ENCODE measurements at regions not wholly inside any gene's neighbourhood (a gene's known extent, or its start where the extent isn't known, plus 50 kb on each side); places are given as distances from the start of the nearest gene placed in this dataset.

GRCh38 chr7:48741545-48741944 is 182.8 kb upstream of the CDC14C start:
- no peak overlapping the region for H3K9ac ChIP-seq (ENCODE audit: extremely low read depth, insufficient read length, low read length)
- H3K4me2 ChIP-seq (ENCODE audit: insufficient read depth, insufficient read length, low read length): no peak overlapping the region
- no peaks in the 10 kb centered on the region for H3K79me2 ChIP-seq (ENCODE audit: insufficient read depth, low read length)
- no peak overlapping the region for H4K8ac ChIP-seq (replicated peaks; ENCODE audit: insufficient read length, low read depth, low read length)
- Mint-ChIP-seq H3K9me3 (peaks cover 31 to 32% of the 10 kb centered on the region in 2 experiments), H3K4me3 (no peak overlapping the region), H3K4me1 (no peaks in the 10 kb centered on the region), H3K36me3 (ENCODE audit: insufficient read depth in 1 of 3, low read depth in 3 of 3) (peaks cover 10 to 21% (median 17%) of the 10 kb centered on the region in 3 experiments), H3K27me3 (ENCODE audit: low read depth) (no peaks in the 10 kb centered on the region), H3K27ac (no peak overlapping the region; a peak in 1 of 7 replicates)
- H3K79me1 ChIP-seq (ENCODE audit: insufficient read depth, low read depth, low read length, poor library complexity, severe bottlenecking): no peaks in the 10 kb centered on the region
- H2BK15ac ChIP-seq (ENCODE audit: low read depth, low read length): no peak overlapping the region
- TF ChIP-seq, protein P1, sequence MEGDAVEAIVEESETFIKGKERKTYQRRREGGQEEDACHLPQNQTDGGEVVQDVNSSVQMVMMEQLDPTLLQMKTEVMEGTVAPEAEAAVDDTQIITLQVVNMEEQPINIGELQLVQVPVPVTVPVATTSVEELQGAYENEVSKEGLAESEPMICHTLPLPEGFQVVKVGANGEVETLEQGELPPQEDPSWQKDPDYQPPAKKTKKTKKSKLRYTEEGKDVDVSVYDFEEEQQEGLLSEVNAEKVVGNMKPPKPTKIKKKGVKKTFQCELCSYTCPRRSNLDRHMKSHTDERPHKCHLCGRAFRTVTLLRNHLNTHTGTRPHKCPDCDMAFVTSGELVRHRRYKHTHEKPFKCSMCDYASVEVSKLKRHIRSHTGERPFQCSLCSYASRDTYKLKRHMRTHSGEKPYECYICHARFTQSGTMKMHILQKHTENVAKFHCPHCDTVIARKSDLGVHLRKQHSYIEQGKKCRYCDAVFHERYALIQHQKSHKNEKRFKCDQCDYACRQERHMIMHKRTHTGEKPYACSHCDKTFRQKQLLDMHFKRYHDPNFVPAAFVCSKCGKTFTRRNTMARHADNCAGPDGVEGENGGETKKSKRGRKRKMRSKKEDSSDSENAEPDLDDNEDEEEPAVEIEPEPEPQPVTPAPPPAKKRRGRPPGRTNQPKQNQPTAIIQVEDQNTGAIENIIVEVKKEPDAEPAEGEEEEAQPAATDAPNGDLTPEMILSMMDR (conservative IDR thresholded peaks at IDR 0.05): no peak
- no peak overlapping the region for H3K56ac ChIP-seq (ENCODE audit: insufficient read length, low read depth, low read length)
- WGBS (ENCODE audit: extremely low coverage, insufficient read length, low lambda C conversion rate): no CpG with 5 or more reads among the region's 1 CpG
- H4K91ac ChIP-seq (ENCODE audit: insufficient read length, low read depth, low read length): no peak overlapping the region
- H3K4me1 ChIP-seq (ENCODE audit: insufficient read depth, low read length): no peaks in the 10 kb centered on the region
- H3K23me2 ChIP-seq (ENCODE audit: insufficient read length, low read depth, low read length, poor library complexity, severe bottlenecking): no peaks in the 10 kb centered on the region
- no peak overlapping the region for H3K23ac ChIP-seq (ENCODE audit: insufficient read length, low read depth, low read length)
- no peak for DNase-seq
- H2BK120ac ChIP-seq (ENCODE audit: low read depth, low read length, poor library complexity, severe bottlenecking): no peak overlapping the region
- H3K14ac ChIP-seq (ENCODE audit: insufficient read depth, low read length): no peak overlapping the region
- no peak overlapping the region for H2BK5ac ChIP-seq (ENCODE audit: insufficient read length, low read length)
- no peak overlapping the region for H2AFZ ChIP-seq (ENCODE audit: low read length)
- H3K4ac ChIP-seq (ENCODE audit: low read depth, low read length): no peak overlapping the region
- no peak overlapping the region for H2AK5ac ChIP-seq (ENCODE audit: insufficient read length, low read length)
- no peak overlapping the region for H3K27ac ChIP-seq (ENCODE audit: insufficient read length, low read depth, low read length)
- no peaks in the 10 kb centered on the region for H3K27me3 ChIP-seq (ENCODE audit: insufficient read depth, low read length)
- no peak overlapping the region for H3K18ac ChIP-seq (ENCODE audit: insufficient read length, low read depth, low read length)
- no peak overlapping the region for H4K5ac ChIP-seq (ENCODE audit: insufficient read length, low read depth, low read length)
- no peaks in the 10 kb centered on the region for H3K9me3 ChIP-seq (ENCODE audit: control insufficient read depth, low read depth, low read length)
- no peak overlapping the region for H2BK20ac ChIP-seq (ENCODE audit: low read depth, low read length, poor library complexity, severe bottlenecking)
- H2BK12ac ChIP-seq (ENCODE audit: insufficient read length, low read depth, low read length): no peak overlapping the region
- H4K20me1 ChIP-seq (ENCODE audit: control insufficient read depth, insufficient read depth, insufficient read length): no peaks in the 10 kb centered on the region
- no peak overlapping the region for H3T11ph ChIP-seq (ENCODE audit: low read length)

Data from H9 (cell line).